ENCODE measurements at regions not wholly inside any gene's neighbourhood (a gene's known extent, or its start where the extent isn't known, plus 50 kb on each side); places are given as distances from the start of the nearest gene placed in this dataset.

DNA sequence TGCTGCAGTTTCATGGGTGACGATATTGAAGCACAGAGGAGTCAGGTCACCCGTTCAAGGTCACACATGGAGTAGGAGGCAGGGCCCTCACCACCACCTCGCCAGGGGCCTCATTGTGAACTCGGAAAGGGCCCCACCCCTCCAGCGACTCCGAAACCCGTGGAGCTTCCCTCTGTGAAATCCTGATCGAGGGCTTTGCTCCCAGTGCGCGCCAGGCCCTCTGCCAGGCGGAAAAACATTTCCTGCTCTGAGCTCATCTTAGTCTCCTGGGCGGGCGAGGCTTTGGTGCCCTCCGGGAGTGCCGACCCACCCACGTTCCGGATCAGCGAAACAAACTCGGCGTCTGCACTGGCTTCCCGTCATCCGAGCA, 75.0 kb upstream of the FCN1 start:
- Mint-ChIP-seq H3K36me3 (no peaks in the 10 kb centered on the region), H3K4me1 (ENCODE audit: low read depth in 2 of 2) (no peaks in the 10 kb centered on the region), H3K27me3 (peaks cover 0 to 2% of the 10 kb centered on the region in 2 donors), H3K9me3 (no peaks in the 10 kb centered on the region), H3K27ac (no peak overlapping the region), H3K4me3 (no peak overlapping the region)
- DNase-seq (ENCODE audit: low spot score) (no peak), ATAC-seq (no peak)

DNA sequence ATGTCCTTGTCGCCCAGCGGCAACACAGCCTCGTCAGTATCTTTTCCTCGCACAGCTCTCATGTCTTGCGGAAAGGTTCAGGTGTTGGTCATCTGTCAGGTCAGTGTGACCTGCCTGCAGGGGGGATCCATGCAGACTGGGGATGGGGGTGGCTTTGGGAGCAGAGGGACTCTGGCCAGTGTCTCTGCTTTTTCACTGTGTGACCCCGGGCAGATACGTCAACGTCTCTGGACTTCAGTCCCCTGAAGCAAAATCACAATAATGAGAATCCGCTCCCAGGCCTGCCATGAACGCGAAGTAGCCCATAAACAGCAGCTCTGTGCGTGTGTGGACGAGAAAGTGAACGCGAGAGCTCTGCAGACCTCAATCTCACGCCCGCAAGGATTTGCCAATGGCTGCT, 75.7 kb upstream of the FCN1 start:
- no peak overlapping the region for H3K4me3 Mint-ChIP-seq
- ATAC-seq: no peak
- H3K36me3 Mint-ChIP-seq: no peaks in the 10 kb centered on the region
- peaks cover 0 to 2% of the 10 kb centered on the region in 2 donors for H3K27me3 Mint-ChIP-seq
- H3K4me1 Mint-ChIP-seq (ENCODE audit: low read depth in 2 of 2): no peaks in the 10 kb centered on the region
- H3K27ac Mint-ChIP-seq: no peak overlapping the region
- DNase-seq (ENCODE audit: low spot score): no peak
- no peaks in the 10 kb centered on the region for H3K9me3 Mint-ChIP-seq

DNA sequence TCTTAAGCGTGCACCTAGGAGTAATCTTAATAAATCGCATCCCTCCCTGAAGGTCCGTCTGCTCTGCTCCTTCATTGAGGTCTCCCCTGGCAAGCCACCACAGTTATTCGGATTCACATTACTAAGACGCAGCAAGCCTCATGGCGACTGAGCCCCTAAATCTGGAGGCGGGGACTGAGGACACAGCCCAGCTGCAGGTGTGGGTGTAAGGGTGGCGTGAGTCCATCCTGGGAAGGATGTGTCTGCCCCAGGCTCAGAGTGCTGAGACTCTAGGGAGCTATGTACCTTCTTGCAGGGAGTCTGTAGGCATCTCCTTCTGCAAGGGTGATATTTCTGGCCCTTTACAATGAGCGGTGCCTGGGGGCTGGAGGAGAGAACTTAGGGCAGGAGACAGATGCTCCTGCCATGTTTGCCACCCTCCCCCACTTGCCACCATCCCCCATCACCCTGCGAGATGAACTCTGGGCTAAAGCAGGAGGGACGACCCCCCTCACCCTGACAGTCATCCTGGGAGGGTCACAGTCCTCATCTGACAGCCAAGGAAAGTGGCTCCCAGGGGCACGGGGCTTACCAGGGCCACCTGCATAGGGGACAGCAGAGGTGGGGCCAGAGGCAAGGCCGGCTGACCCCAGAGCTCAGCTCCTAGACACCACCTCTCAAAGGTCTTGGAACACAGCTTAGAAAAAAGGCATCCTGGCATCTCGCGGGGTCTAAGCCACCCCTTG, 76.4 kb upstream of the FCN1 start:
- Mint-ChIP-seq H3K9me3 (no peaks in the 10 kb centered on the region), H3K36me3 (no peaks in the 10 kb centered on the region), H3K4me1 (ENCODE audit: low read depth in 2 of 2) (no peaks in the 10 kb centered on the region), H3K4me3 (no peak overlapping the region), H3K27me3 (no peaks in the 10 kb centered on the region), H3K27ac (no peak overlapping the region)
- DNase-seq (ENCODE audit: low spot score) (no peak), ATAC-seq (no peak)

DNA sequence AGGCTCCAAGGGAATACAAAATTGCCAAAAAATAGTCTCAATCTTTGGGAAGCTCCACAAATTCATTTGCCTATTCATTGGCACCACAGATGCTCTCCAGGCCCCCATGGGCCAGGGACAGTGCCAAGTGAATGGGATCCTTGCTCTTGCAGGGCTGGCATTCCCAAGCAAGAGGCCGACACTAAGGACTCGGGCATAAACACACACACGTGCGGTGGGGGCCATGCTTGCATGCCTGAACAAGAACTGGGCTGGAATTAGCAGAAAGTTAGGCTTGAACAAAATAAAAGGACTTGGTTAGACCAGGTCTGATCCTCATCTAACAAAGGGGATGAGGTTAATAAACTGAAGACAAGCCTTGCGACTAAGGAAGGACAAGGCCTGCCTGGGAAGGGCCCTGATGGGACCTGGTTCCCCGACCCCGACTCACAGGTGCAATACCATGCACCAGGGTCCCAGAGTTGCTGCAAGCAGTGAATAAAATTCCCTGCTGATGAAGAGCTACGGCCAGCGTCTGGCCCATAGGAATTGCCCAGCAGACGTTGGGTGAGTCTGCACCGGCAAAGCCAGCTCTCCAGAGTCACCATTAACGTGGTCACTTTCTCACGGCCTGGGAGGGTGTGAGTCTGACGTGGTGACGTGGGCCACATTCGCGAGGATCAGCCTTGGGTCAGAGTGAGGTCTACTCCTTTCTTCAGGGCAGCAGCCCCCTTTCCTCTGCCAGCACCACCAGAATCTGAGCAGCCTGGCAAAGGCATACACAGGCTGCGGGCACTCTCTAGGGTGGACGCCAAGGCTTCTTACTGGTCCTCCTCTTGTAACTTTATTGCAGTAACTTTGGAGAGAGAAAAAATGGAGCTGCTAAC, 77.4 kb upstream of the FCN1 start:
- no peaks in the 10 kb centered on the region for H3K27me3 Mint-ChIP-seq
- H3K9me3 Mint-ChIP-seq: no peaks in the 10 kb centered on the region
- H3K27ac Mint-ChIP-seq: no peak overlapping the region
- no peaks in the 10 kb centered on the region for H3K36me3 Mint-ChIP-seq
- H3K4me1 Mint-ChIP-seq (ENCODE audit: low read depth in 2 of 2): no peaks in the 10 kb centered on the region
- DNase-seq (ENCODE audit: low spot score) (no peak), ATAC-seq (no peak)
- H3K4me3 Mint-ChIP-seq: no peak overlapping the region

DNA sequence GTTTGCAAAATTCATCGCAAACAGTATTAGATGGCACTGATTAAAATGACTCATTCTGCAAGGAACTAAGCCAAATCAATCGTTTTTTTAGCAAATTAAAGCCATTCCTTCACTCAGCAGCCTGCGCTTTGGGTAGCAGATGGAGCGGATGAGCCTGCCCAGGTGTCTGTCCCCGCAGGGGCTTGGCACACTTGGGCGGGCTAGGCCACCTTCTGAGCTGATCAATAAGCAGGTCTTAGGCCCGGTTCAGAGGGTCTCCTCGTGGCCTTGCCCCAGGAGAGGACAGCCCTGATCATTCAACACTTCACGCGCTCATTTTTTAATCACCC, 78.0 kb upstream of the FCN1 start:
- Mint-ChIP-seq H3K9me3 (no peaks in the 10 kb centered on the region), H3K36me3 (peaks cover 6% of the 10 kb centered on the region), H3K4me3 (no peak overlapping the region), H3K27ac (no peak overlapping the region), H3K27me3 (no peaks in the 10 kb centered on the region), H3K4me1 (ENCODE audit: low read depth in 2 of 2) (no peaks in the 10 kb centered on the region)
- no peak for ATAC-seq
- DNase-seq (ENCODE audit: low spot score): no peak

- H3K27me3 Mint-ChIP-seq: no peaks in the 10 kb centered on the region
- H3K27ac Mint-ChIP-seq: no peak overlapping the region
- H3K4me3 Mint-ChIP-seq: no peak overlapping the region
- no peaks in the 10 kb centered on the region for H3K4me1 Mint-ChIP-seq (ENCODE audit: low read depth in 2 of 2)
- ATAC-seq: peak in 1 of 2 donors; percentile 21
- H3K9me3 Mint-ChIP-seq: no peaks in the 10 kb centered on the region
- peaks cover 6% of the 10 kb centered on the region for H3K36me3 Mint-ChIP-seq
- DNase-seq (ENCODE audit: low spot score): no peak
Observed at GRCh38 chr9:134996591-134997530, 79.1 kb upstream of the FCN1 start.

GRCh38 chr9:135000647-135001245, 83.0 kb upstream of the FCN1 start:
- Mint-ChIP-seq H3K27me3 (peaks cover 0 to 9% of the 10 kb centered on the region in 2 donors), H3K4me3 (no peak overlapping the region), H3K9me3 (no peaks in the 10 kb centered on the region), H3K27ac (no peak overlapping the region), H3K36me3 (peaks cover 6% of the 10 kb centered on the region), H3K4me1 (ENCODE audit: low read depth in 2 of 2) (no peaks in the 10 kb centered on the region)
- no peak for ATAC-seq
- DNase-seq (ENCODE audit: low spot score): no peak

- peaks cover 0 to 9% of the 10 kb centered on the region in 2 donors for H3K27me3 Mint-ChIP-seq
Observed at GRCh38 chr9:135001526-135001925, 83.8 kb upstream of the FCN1 start.

GRCh38 chr9:135002336-135002735, 84.6 kb upstream of the FCN1 start:
- no peak for DNase-seq (ENCODE audit: low spot score)
- Mint-ChIP-seq H3K9me3 (no peaks in the 10 kb centered on the region), H3K27ac (no peak overlapping the region), H3K4me1 (ENCODE audit: low read depth in 2 of 2) (no peaks in the 10 kb centered on the region), H3K36me3 (peaks cover 6% of the 10 kb centered on the region), H3K4me3 (no peak overlapping the region), H3K27me3 (peaks cover 0 to 9% of the 10 kb centered on the region in 2 donors)
- ATAC-seq: no peak

More at GRCh38 chr9:135001526-135001925, 83.8 kb upstream of the FCN1 start:
- Mint-ChIP-seq H3K27ac (no peak overlapping the region), H3K36me3 (peaks cover 6% of the 10 kb centered on the region), H3K9me3 (no peaks in the 10 kb centered on the region), H3K4me1 (ENCODE audit: low read depth in 2 of 2) (no peaks in the 10 kb centered on the region), H3K4me3 (no peak overlapping the region)
- no peak for DNase-seq (ENCODE audit: low spot score)
- no peak for ATAC-seq

GRCh38 chr9:135002802-135003201, 84.7 kb upstream of the OLFM1 start:
- no peak overlapping the region for H3K4me3 Mint-ChIP-seq
- no peak overlapping the region for H3K27ac Mint-ChIP-seq
- H3K27me3 Mint-ChIP-seq: peaks cover 0 to 9% of the 10 kb centered on the region in 2 donors
- peaks cover 6% of the 10 kb centered on the region for H3K36me3 Mint-ChIP-seq
- ATAC-seq (no peak), DNase-seq (ENCODE audit: low spot score) (no peak)
- no peaks in the 10 kb centered on the region for H3K4me1 Mint-ChIP-seq (ENCODE audit: low read depth in 2 of 2)
- H3K9me3 Mint-ChIP-seq: no peaks in the 10 kb centered on the region

DNA sequence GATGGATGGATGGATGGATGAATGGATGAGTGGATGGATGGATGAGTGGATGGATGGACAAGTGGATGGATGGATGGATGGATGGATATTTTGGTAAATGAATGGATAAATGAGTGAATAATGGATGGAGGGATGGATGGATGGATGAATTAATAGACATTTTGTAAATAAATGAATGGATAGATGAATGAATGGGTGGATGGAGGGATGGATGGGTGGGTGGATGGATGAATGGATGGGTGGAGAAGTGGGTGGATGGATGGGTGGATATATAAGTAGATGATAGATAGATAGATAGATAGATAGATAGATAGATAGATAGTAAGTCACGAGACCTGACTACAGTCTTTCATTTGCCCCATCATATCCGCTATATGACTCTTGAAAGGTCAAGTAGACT, 82.7 kb upstream of the OLFM1 start:
- Mint-ChIP-seq H3K27me3 (peaks cover 0 to 9% of the 10 kb centered on the region in 2 donors), H3K36me3 (peaks cover 6% of the 10 kb centered on the region), H3K4me3 (no peak overlapping the region), H3K27ac (no peak overlapping the region), H3K9me3 (no peaks in the 10 kb centered on the region), H3K4me1 (ENCODE audit: low read depth in 2 of 2) (no peaks in the 10 kb centered on the region)
- DNase-seq (ENCODE audit: low spot score): no peak
- ATAC-seq: no peak

DNA sequence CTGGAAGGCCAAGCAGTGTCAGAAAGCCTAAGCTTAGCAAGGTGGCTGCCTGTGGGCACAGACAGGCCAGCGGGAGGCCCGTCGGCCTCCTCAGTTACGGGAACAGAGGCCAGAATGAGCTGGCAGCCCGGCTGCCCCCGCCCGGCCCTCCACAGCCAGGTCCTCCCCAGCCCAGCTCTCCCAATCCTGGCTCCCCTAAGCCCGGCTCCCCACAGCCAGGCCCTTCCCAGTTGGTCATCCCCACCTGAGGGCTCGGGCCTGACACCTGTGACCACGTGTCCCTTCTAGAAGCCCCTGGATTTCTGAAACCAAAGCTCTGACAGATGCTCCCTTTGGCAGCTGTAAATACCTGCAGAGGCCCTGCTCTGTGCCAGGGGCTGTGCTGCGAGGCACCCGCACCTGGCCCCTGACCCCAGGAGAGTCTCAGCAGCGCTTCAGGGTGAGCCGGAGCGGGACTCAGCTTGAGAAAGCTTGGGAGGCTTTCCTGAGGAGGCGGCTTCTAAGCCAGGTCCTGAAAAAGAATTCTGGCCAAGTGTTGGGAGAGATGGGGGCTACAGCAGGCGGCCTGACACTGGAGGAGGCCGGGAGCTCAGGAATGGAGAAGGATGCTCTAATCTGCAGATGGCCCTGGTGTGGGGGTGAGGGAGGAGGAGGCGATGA, 80.4 kb upstream of the OLFM1 start:
- no peaks in the 10 kb centered on the region for H3K36me3 Mint-ChIP-seq

GRCh38 chr9:135007601-135008000, 79.9 kb upstream of the OLFM1 start:
- peaks cover 0 to 9% of the 10 kb centered on the region in 2 donors for H3K27me3 Mint-ChIP-seq
- no peak for DNase-seq (ENCODE audit: low spot score)
- no peaks in the 10 kb centered on the region for H3K36me3 Mint-ChIP-seq
- no peak overlapping the region for H3K27ac Mint-ChIP-seq
- no peaks in the 10 kb centered on the region for H3K9me3 Mint-ChIP-seq
- no peaks in the 10 kb centered on the region for H3K4me1 Mint-ChIP-seq (ENCODE audit: low read depth in 2 of 2)
- H3K4me3 Mint-ChIP-seq: no peak overlapping the region
- ATAC-seq: no peak

More for the DNA sequence above, 80.4 kb upstream of the OLFM1 start:
- Mint-ChIP-seq H3K4me1 (ENCODE audit: low read depth in 2 of 2) (no peaks in the 10 kb centered on the region), H3K27ac (no peak overlapping the region), H3K4me3 (no peak overlapping the region), H3K27me3 (peaks cover 0 to 9% of the 10 kb centered on the region in 2 donors), H3K9me3 (no peaks in the 10 kb centered on the region)
- ATAC-seq (no peak), DNase-seq (ENCODE audit: low spot score) (peak; percentile 56)
